GM19397 (cell line): ENCODE measurements at regions not wholly inside any gene's neighbourhood (a gene's known extent, or its start where the extent isn't known, plus 50 kb on each side); places are given as distances from the start of the nearest gene placed in this dataset.

Experiments
- ATAC-seq: cut with Tn5 transposase; IDR thresholded peaks from one replicate; pipeline ENCODE4 v1.9.1; 2021; ENCODE audit warnings: mild to moderate bottlenecking, moderate library complexity; ENCODE audit not compliant: unreplicated experiment

GRCh38 chr6:88558981-88559380, 392.8 kb upstream of the CNR1 start:
- no peak for ATAC-seq

- no peak for ATAC-seq
Observed at GRCh38 chr6:88556663-88557062, 390.5 kb upstream of the CNR1 start.

- no peak for ATAC-seq
Observed at GRCh38 chr6:88548891-88549505, 382.9 kb upstream of the CNR1 start.

- no peak for ATAC-seq
Observed at GRCh38 chr6:88547768-88548167, 381.6 kb upstream of the CNR1 start.

GRCh38 chr6:88545991-88546390, 379.8 kb upstream of the CNR1 start:
- ATAC-seq, result no peak

GRCh38 chr6:88544986-88545612, 379.0 kb upstream of the CNR1 start:
- no peak for ATAC-seq

GRCh38 chr6:88539295-88539764, 373.2 kb upstream of the CNR1 start:
- no peak for ATAC-seq

- ATAC-seq, result no peak
Observed at GRCh38 chr6:88538840-88539239, 372.7 kb upstream of the CNR1 start.

- no peak for ATAC-seq
Observed at GRCh38 chr6:88538130-88538706, 372.1 kb upstream of the CNR1 start.

- ATAC-seq, result no peak
Observed at GRCh38 chr6:88536071-88536625, 370.0 kb upstream of the CNR1 start.

GRCh38 chr6:88535306-88535705, 369.2 kb upstream of the CNR1 start:
- no peak for ATAC-seq

GRCh38 chr6:88532241-88532860, 366.2 kb upstream of the CNR1 start:
- ATAC-seq, result no peak

- no peak for ATAC-seq
Observed at GRCh38 chr6:88529726-88530125, 363.6 kb upstream of the CNR1 start.

- no peak for ATAC-seq
Observed at GRCh38 chr6:88520445-88520844, 354.3 kb upstream of the CNR1 start.

- ATAC-seq, result no peak
Observed at GRCh38 chr6:88520017-88520338, 353.8 kb upstream of the CNR1 start.

- ATAC-seq, result no peak
Observed at GRCh38 chr6:88519301-88520016, 353.3 kb upstream of the CNR1 start.

- no peak for ATAC-seq
Observed at GRCh38 chr6:88517737-88518136, 351.6 kb upstream of the CNR1 start.

- ATAC-seq, result no peak
Observed at GRCh38 chr6:88513920-88514319, 347.8 kb upstream of the CNR1 start.

- ATAC-seq, result no peak
Observed at GRCh38 chr6:88513471-88513870, 347.3 kb upstream of the CNR1 start.

GRCh38 chr6:88512951-88513350, 346.8 kb upstream of the CNR1 start:
- ATAC-seq, result no peak

GRCh38 chr6:88502391-88502790, 336.2 kb upstream of the CNR1 start:
- no peak for ATAC-seq
